ENCODE measurements at regions not wholly inside any gene's neighbourhood (a gene's known extent, or its start where the extent isn't known, plus 50 kb on each side); places are given as distances from the start of the nearest gene placed in this dataset.

DNA sequence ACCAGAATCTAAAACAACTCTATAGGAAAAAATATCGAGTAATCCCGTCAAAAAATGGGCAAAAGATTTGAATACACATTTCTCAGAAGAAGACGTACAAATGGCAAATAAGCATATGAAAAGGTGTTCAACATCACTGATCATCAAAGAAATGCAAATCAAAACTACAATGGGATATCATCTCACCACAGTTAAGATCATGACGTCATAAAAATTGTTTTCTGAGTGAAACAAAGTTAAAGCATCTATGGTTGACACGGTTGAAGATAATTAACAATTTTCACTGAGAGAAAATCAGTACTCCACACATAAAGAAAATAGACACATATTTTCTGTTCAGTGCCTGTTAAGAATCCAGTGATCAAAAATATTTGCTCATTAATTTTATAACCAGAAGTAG lies 1010.8 kb upstream of the ADGRL3 start:
- TF ChIP-seq, protein P1, sequence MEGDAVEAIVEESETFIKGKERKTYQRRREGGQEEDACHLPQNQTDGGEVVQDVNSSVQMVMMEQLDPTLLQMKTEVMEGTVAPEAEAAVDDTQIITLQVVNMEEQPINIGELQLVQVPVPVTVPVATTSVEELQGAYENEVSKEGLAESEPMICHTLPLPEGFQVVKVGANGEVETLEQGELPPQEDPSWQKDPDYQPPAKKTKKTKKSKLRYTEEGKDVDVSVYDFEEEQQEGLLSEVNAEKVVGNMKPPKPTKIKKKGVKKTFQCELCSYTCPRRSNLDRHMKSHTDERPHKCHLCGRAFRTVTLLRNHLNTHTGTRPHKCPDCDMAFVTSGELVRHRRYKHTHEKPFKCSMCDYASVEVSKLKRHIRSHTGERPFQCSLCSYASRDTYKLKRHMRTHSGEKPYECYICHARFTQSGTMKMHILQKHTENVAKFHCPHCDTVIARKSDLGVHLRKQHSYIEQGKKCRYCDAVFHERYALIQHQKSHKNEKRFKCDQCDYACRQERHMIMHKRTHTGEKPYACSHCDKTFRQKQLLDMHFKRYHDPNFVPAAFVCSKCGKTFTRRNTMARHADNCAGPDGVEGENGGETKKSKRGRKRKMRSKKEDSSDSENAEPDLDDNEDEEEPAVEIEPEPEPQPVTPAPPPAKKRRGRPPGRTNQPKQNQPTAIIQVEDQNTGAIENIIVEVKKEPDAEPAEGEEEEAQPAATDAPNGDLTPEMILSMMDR (IDR thresholded peaks at IDR 0.05; ENCODE audit: control extremely low read depth in 1 of 3, insufficient read depth in 1 of 3, low read depth in 1 of 3, low read length in 3 of 3): no peak
- TF ChIP-seq PHF8 (conservative IDR thresholded peaks at IDR 0.05; ENCODE audit: low read depth, low read length) (no peak), EZH2 (IDR thresholded peaks at IDR 0.05; ENCODE audit: low read depth, low read length, severe bottlenecking) (no peak), RFX5 (IDR thresholded peaks at IDR 0.05; ENCODE audit: borderline replicate concordance, low read depth, low read length) (no peak), POLR2AphosphoS5 (IDR thresholded peaks at IDR 0.05; ENCODE audit: low read depth, low read length) (no peak), CEBPB (IDR thresholded peaks at IDR 0.05; ENCODE audit: low read depth, low read length) (no peak), RNF2 (IDR thresholded peaks at IDR 0.05; ENCODE audit: borderline replicate concordance, low read depth, low read length, missing control alignments, poor library complexity, severe bottlenecking) (no peak), BCL11A (IDR thresholded peaks at IDR 0.05; ENCODE audit: low read depth in 2 of 2, low read length in 2 of 2) (no peak), RAD21 (IDR thresholded peaks at IDR 0.05 in 1 of 2, conservative IDR thresholded peaks at IDR 0.05 in 1 of 2; ENCODE audit: low read depth in 2 of 2, low read length in 2 of 2) (no peak), POLR2A (IDR thresholded peaks at IDR 0.05; ENCODE audit: control extremely low read depth in 1 of 2, low read depth in 2 of 2, low read length in 2 of 2) (no peak), ASH2L (IDR thresholded peaks at IDR 0.05; ENCODE audit: low read length) (no peak), TAF1 (IDR thresholded peaks at IDR 0.05; ENCODE audit: low read depth, low read length) (no peak), FOSL1 (IDR thresholded peaks at IDR 0.05; ENCODE audit: insufficient read depth, low read depth, low read length) (no peak), TEAD4 (IDR thresholded peaks at IDR 0.05; ENCODE audit: low read depth, low read length) (no peak)
